ENCODE measurements at regions not wholly inside any gene's neighbourhood (a gene's known extent, or its start where the extent isn't known, plus 50 kb on each side); places are given as distances from the start of the nearest gene placed in this dataset.

DNA sequence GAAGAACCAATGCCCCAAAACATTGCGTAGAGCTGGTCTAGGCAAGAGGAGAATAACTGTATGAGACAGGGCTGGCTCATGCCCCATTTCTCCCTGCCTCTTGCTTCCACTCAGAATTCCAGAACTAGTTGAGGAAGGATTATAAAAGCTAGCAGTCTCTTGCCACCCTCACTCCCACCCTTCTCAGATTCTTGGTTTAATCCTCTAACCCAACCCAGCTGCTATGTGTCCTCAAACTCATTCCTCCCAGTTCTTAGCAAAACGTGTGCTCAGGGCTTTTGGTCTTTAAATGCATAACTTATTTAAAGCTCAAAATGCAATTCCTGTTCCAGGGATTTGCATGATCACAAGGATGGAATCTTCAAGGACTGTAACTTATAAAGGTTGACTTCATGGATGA, 466.3 kb downstream of the COG6 start:
- no peak overlapping the region for H3K27ac ChIP-seq

GRCh38 chr13:40123962-40124632, 468.6 kb downstream of the COG6 start:
- Histone ChIP-seq H3K27ac (no peak overlapping the region), H3K4me1 (no peaks in the 10 kb centered on the region), H3K27me3 (no peaks in the 10 kb centered on the region), H3K36me3 (ENCODE audit: low read depth, missing control alignments) (no peaks in the 10 kb centered on the region), H3K9me3 (no peaks in the 10 kb centered on the region), H3K4me3 (no peak overlapping the region)
- no peak for DNase-seq
- 76 to 84% methylated on average over 2 of the region's 2 CpGs for WGBS, 2 donors
- intact Hi-C loops (cut with DNase I; ENCODE audit: low total_unique reads), result no loop called here
- TF ChIP-seq, protein P1, sequence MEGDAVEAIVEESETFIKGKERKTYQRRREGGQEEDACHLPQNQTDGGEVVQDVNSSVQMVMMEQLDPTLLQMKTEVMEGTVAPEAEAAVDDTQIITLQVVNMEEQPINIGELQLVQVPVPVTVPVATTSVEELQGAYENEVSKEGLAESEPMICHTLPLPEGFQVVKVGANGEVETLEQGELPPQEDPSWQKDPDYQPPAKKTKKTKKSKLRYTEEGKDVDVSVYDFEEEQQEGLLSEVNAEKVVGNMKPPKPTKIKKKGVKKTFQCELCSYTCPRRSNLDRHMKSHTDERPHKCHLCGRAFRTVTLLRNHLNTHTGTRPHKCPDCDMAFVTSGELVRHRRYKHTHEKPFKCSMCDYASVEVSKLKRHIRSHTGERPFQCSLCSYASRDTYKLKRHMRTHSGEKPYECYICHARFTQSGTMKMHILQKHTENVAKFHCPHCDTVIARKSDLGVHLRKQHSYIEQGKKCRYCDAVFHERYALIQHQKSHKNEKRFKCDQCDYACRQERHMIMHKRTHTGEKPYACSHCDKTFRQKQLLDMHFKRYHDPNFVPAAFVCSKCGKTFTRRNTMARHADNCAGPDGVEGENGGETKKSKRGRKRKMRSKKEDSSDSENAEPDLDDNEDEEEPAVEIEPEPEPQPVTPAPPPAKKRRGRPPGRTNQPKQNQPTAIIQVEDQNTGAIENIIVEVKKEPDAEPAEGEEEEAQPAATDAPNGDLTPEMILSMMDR (IDR thresholded peaks at IDR 0.05), result no peak
- TF ChIP-seq POLR2A (IDR thresholded peaks at IDR 0.05), result no peak

More for the DNA sequence above, 466.3 kb downstream of the COG6 start:
- intact Hi-C loops (cut with DNase I; ENCODE audit: low total_unique reads), result no loop called here
- 81 to 85% methylated on average over 2 of the region's 2 CpGs for WGBS, 2 donors
- Histone ChIP-seq H3K9me3 (no peaks in the 10 kb centered on the region), H3K27me3 (no peaks in the 10 kb centered on the region), H3K4me1 (no peaks in the 10 kb centered on the region), H3K4me3 (no peak overlapping the region), H3K36me3 (ENCODE audit: low read depth, missing control alignments) (no peaks in the 10 kb centered on the region)
- no peak for TF ChIP-seq POLR2A (IDR thresholded peaks at IDR 0.05)
- TF ChIP-seq, protein P1 (IDR thresholded peaks at IDR 0.05), result no peak
- DNase-seq, result no peak

GRCh38 chr13:40124633-40125015, 469.2 kb downstream of the COG6 start:
- DNase-seq, result no peak
- WGBS, 2 donors, result 89 to 92% methylated on average over 2 of the region's 2 CpGs
- no peak overlapping the region for H3K27ac ChIP-seq
- H3K4me1 ChIP-seq, result no peaks in the 10 kb centered on the region
- H3K4me3 ChIP-seq, result no peak overlapping the region
- intact Hi-C loops (cut with DNase I; ENCODE audit: low total_unique reads), result no loop called here
- H3K9me3 ChIP-seq, result no peaks in the 10 kb centered on the region
- no peaks in the 10 kb centered on the region for H3K27me3 ChIP-seq
- H3K36me3 ChIP-seq (ENCODE audit: low read depth, missing control alignments), result no peaks in the 10 kb centered on the region
- TF ChIP-seq, protein P1 (IDR thresholded peaks at IDR 0.05), result no peak
- no peak for TF ChIP-seq POLR2A (IDR thresholded peaks at IDR 0.05)

GRCh38 chr13:40125336-40125735, 469.9 kb downstream of the COG6 start:
- Histone ChIP-seq H3K27ac (no peak overlapping the region), H3K4me3 (no peak overlapping the region), H3K4me1 (no peaks in the 10 kb centered on the region), H3K27me3 (no peaks in the 10 kb centered on the region), H3K9me3 (no peaks in the 10 kb centered on the region), H3K36me3 (ENCODE audit: low read depth, missing control alignments) (no peaks in the 10 kb centered on the region)
- no peak for DNase-seq
- TF ChIP-seq, protein P1 (IDR thresholded peaks at IDR 0.05), result no peak
- TF ChIP-seq POLR2A (IDR thresholded peaks at IDR 0.05), result no peak
- 97% methylated on average over 3 of the region's 3 CpGs for WGBS, 2 donors
- intact Hi-C loops (cut with DNase I; ENCODE audit: low total_unique reads), result no loop called here
